Tibial nerve (tissue), 4 donors: ENCODE measurements at regions not wholly inside any gene's neighbourhood (a gene's known extent, or its start where the extent isn't known, plus 50 kb on each side); places are given as distances from the start of the nearest gene placed in this dataset.

ENCODE experiments used
- CTCF ChIP-seq, 5 experiments: fragments of 200-600 bp in 3 of 5; fragments of 450-650 bp in 2 of 5; sonication (generic) in 3 of 5; IDR thresholded peaks; one replicate each; pipeline ENCODE4 v1.5.1; 2016 to 2019; ENCODE audit warnings: antibody characterized with exemption in 5 of 5, mild to moderate bottlenecking in 3 of 5, moderate library complexity in 2 of 5
- EP300 ChIP-seq, 2 donors: sonication (generic); formaldehyde crosslinking; IDR thresholded peaks; one replicate each; pipeline ENCODE4 v1.6.1; 2017; ENCODE audit warnings: antibody characterized with exemption in 2 of 2, mild to moderate bottlenecking in 1 of 2
- POLR2A ChIP-seq, 2 donors: fragments of 450-650 bp; IDR thresholded peaks; one replicate each; pipeline ENCODE4 v1.6.1; 2017; ENCODE audit warnings: antibody characterized with exemption in 2 of 2, mild to moderate bottlenecking in 2 of 2, moderate library complexity in 2 of 2

DNA sequence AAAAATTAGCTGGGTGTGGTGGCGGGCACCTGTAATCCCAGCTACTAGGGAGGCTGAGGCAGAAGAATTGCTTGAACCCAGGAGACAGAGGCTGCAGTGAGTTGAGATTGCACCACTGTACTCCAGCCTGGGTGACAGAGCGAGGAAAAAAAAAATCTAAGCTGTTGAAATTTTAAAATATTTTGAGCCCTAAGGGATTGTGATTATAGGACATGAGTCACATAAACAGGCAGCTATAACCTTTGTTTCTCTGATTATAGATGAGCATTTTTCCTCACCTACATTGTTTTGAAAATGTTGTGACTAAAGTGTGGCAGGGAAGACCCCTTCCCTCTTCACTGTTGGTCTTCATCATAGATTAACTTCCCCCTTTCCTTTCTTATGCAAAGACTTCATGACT is 135.5 kb downstream of the MGAT5B start:
- TF ChIP-seq POLR2A (IDR thresholded peaks at IDR 0.05) (no peak), CTCF (IDR thresholded peaks at IDR 0.05) (no peak), EP300 (IDR thresholded peaks at IDR 0.05) (no peak)
